IMR-90 (cell line): ENCODE measurements at regions not wholly inside any gene's neighbourhood (a gene's known extent, or its start where the extent isn't known, plus 50 kb on each side); places are given as distances from the start of the nearest gene placed in this dataset.

Experiments used
- ATAC-seq: fragments of 200-7000 bp; cut with Tn5 transposase; 2 replicates; pipeline ENCODE4 v1.9.1; 2020; ENCODE audit warnings: low read depth, mild to moderate bottlenecking, moderate library complexity
- BruUV-seq: library from RNA; stranded (reverse); fragments of 400-500 nt; replicated peaks from 2 replicates; lab custom pipeline; 2021; lab: Mats Ljungman, UMichigan
- CTCF ChIA-PET: fragments of 300-600 bp; formaldehyde crosslinking; extraction: SDS; loops from one replicate; lab custom pipeline; 2021; ENCODE audit warnings: antibody characterized with exemption; lab: Yijun Ruan, JAX
- POLR2A ChIA-PET: fragments of 300-600 bp; sonication (Branson Sonifier 250); formaldehyde crosslinking; loops from one replicate; lab custom pipeline; 2022; ENCODE audit warnings: antibody characterized with exemption; ENCODE audit not compliant: unreplicated experiment; lab: Charles Lee
- DNase-seq: peaks from one replicate; pipeline ENCODE4 v3.0.0; 2013
- H2AFZ ChIP-seq: replicated peaks from 2 replicates; pipeline ENCODE3; 2013; ENCODE audit warnings: low read length, mild to moderate bottlenecking; ENCODE audit not compliant: poor library complexity
- H2AK5ac ChIP-seq: 2 replicates; pipeline ENCODE4 v1.6.1; 2013; ENCODE audit warnings: low read depth, low read length, inconsistent platforms
- H2AK9ac ChIP-seq: replicated peaks from 2 replicates; pipeline ENCODE3; 2013; ENCODE audit warnings: mild to moderate bottlenecking, low read depth, low read length, moderate library complexity; ENCODE audit not compliant: poor library complexity
- H2BK120ac ChIP-seq: 2 replicates; pipeline ENCODE4 v1.6.1; 2013; ENCODE audit warnings: low read depth, low read length, inconsistent platforms
- H2BK15ac ChIP-seq: 3 replicates; pipeline ENCODE4 v1.6.1; 2013; ENCODE audit warnings: low read depth, low read length, inconsistent platforms
- H2BK20ac ChIP-seq: 2 replicates; pipeline ENCODE4 v1.6.1; 2013; ENCODE audit warnings: low read depth, mild to moderate bottlenecking, inconsistent platforms, low read length, moderate library complexity
- H2BK5ac ChIP-seq: 2 replicates; pipeline ENCODE4 v1.6.1; 2013; ENCODE audit warnings: mild to moderate bottlenecking, low read depth, low read length, inconsistent platforms; ENCODE audit not compliant: poor library complexity, severe bottlenecking
- H3K14ac ChIP-seq: replicated peaks from 2 replicates; pipeline ENCODE4 v1.6.1; 2013; ENCODE audit warnings: low read depth, low read length, inconsistent platforms
- H3K18ac ChIP-seq: 2 replicates; pipeline ENCODE4 v1.6.1; 2013; ENCODE audit warnings: low read depth, low read length, control low read depth
- H3K23ac ChIP-seq: 2 replicates; pipeline ENCODE4 v1.6.1; 2013; ENCODE audit warnings: low read depth, low read length, inconsistent platforms
- H3K27ac ChIP-seq: 2 replicates; pipeline ENCODE4 v1.5.1; 2013; ENCODE audit warnings: mild to moderate bottlenecking, control low read depth, low read length; ENCODE audit not compliant: insufficient read depth
- H3K27me3 ChIP-seq: 2 replicates; pipeline ENCODE4 v1.6.1; 2013; ENCODE audit warnings: low read length; ENCODE audit not compliant: control insufficient read depth, insufficient read depth
- H3K36me3 ChIP-seq: 2 replicates; pipeline ENCODE4 v1.6.1; 2013; ENCODE audit warnings: low read length, mixed read lengths; ENCODE audit not compliant: control insufficient read depth, insufficient read depth
- H3K4ac ChIP-seq: 2 replicates; pipeline ENCODE4 v1.6.1; 2013; ENCODE audit warnings: low read depth, low read length, inconsistent platforms
- H3K4me1 ChIP-seq: 2 replicates; pipeline ENCODE4 v1.6.1; 2013; ENCODE audit warnings: low read length, mixed read lengths; ENCODE audit not compliant: control insufficient read depth, insufficient read depth
- H3K4me2 ChIP-seq: 2 replicates; pipeline ENCODE4 v1.6.1; 2013; ENCODE audit warnings: low read depth, mild to moderate bottlenecking, control low read depth, low read length, moderate library complexity
- H3K4me3 ChIP-seq: 2 replicates; pipeline ENCODE4 v1.5.1; 2013; ENCODE audit warnings: low read depth, mild to moderate bottlenecking, control low read depth, low read length, moderate library complexity; ENCODE audit not compliant: insufficient read depth
- H3K56ac ChIP-seq: 2 replicates; pipeline ENCODE4 v1.6.1; 2013; ENCODE audit warnings: low read length, inconsistent platforms; ENCODE audit not compliant: insufficient read depth; ENCODE audit errors: extremely low read depth
- H3K79me1 ChIP-seq, 2 experiments: 2 replicates each; pipeline ENCODE4 v1.6.1; 2013; ENCODE audit warnings: low read length in 2 of 2, inconsistent platforms in 1 of 2, low read depth in 1 of 2
- H3K9ac ChIP-seq: 2 replicates; pipeline ENCODE4 v1.6.1; 2013; ENCODE audit warnings: low read depth, low read length, control low read depth
- H3K9me1 ChIP-seq: 2 replicates; pipeline ENCODE4 v1.6.1; 2013; ENCODE audit warnings: low read length, inconsistent platforms; ENCODE audit not compliant: insufficient read depth
- H3K9me3 ChIP-seq: 2 replicates; pipeline ENCODE4 v1.6.1; 2013; ENCODE audit warnings: low read length; ENCODE audit not compliant: control insufficient read depth, insufficient read depth
- H4K20me1 ChIP-seq: 2 replicates; pipeline ENCODE4 v1.6.1; 2013; ENCODE audit warnings: low read length, inconsistent platforms; ENCODE audit not compliant: insufficient read depth
- H4K5ac ChIP-seq: 2 replicates; pipeline ENCODE4 v1.6.1; 2013; ENCODE audit warnings: mild to moderate bottlenecking, low read depth, low read length, control low read depth
- H4K8ac ChIP-seq, 2 experiments: 2 replicates each; pipeline ENCODE4 v1.6.1; 2013; ENCODE audit warnings: low read depth in 2 of 2, low read length in 2 of 2, control low read depth in 1 of 2, inconsistent platforms in 1 of 2
- H4K91ac ChIP-seq: 2 replicates; pipeline ENCODE4 v1.6.1; 2013; ENCODE audit warnings: low read depth, low read length, inconsistent platforms; ENCODE audit not compliant: insufficient read depth
- BHLHE40 ChIP-seq: fragments of 150-350 bp; IDR thresholded peaks from 2 replicates; pipeline ENCODE4 v1.6.1; 2016; ENCODE audit warnings: mild to moderate bottlenecking, low read depth, low read length
- CEBPB ChIP-seq: IDR thresholded peaks from 2 replicates; pipeline ENCODE4 v1.6.1; 2012; ENCODE audit warnings: low read depth, low read length, improper control_type of control experiment
- CHD1 ChIP-seq: IDR thresholded peaks from 2 replicates; pipeline ENCODE4 v1.6.1; 2012; ENCODE audit warnings: low read depth, low read length, improper control_type of control experiment
- FOS ChIP-seq: fragments of 150-350 bp; IDR thresholded peaks from 2 replicates; pipeline ENCODE4 v1.6.1; 2016; ENCODE audit warnings: low read depth, low read length
- MAFK ChIP-seq: IDR thresholded peaks from 2 replicates; pipeline ENCODE4 v1.6.1; 2012; ENCODE audit warnings: low read depth, low read length, improper control_type of control experiment
- MAZ ChIP-seq: IDR thresholded peaks from 2 replicates; pipeline ENCODE4 v1.6.1; 2012; ENCODE audit warnings: low read depth, mild to moderate bottlenecking, low read length, improper control_type of control experiment, moderate library complexity, borderline replicate concordance
- MXI1 ChIP-seq: IDR thresholded peaks from 2 replicates; pipeline ENCODE4 v1.6.1; 2012; ENCODE audit warnings: low read depth, mild to moderate bottlenecking, low read length, moderate library complexity, borderline replicate concordance
- NFE2L2 ChIP-seq: fragments of 150-350 bp; IDR thresholded peaks from 2 replicates; pipeline ENCODE4 v1.6.1; 2016; ENCODE audit warnings: low read depth, mild to moderate bottlenecking, low read length
- POLR2A ChIP-seq: IDR thresholded peaks from 2 replicates; pipeline ENCODE4 v1.6.1; 2012; ENCODE audit warnings: mild to moderate bottlenecking, low read depth, low read length
- RCOR1 ChIP-seq: IDR thresholded peaks from 2 replicates; pipeline ENCODE4 v1.6.1; 2012; ENCODE audit warnings: mild to moderate bottlenecking, low read length, improper control_type of control experiment; ENCODE audit not compliant: insufficient replicate concordance
- SMC3 ChIP-seq: fragments of 150-350 bp; IDR thresholded peaks from 2 replicates; pipeline ENCODE4 v1.6.1; 2016; ENCODE audit warnings: low read depth, mild to moderate bottlenecking, antibody characterized with exemption, low read length, moderate library complexity
- WGBS, 2 experiments: methylation state at CpG; one replicate each; pipeline versions ENCODE4 v1.1.5 to v1.1.7; 2013; ENCODE audit warnings: missing lambda C conversion rate in 2 of 2; ENCODE audit not compliant: insufficient read length in 1 of 2; ENCODE audit errors: extremely low coverage in 2 of 2; 5-methylcytosine and 5-hydroxymethylcytosine counted together
- dilution Hi-C: fragments of 300-500 bp; cut with HindIII; formaldehyde crosslinking; loops from one replicate; pipeline ENCODE4 v1.14.3; 2018; ENCODE audit warnings: low sequenced_read_pairs; ENCODE audit not compliant: unreplicated experiment
- in situ Hi-C: fragments of 300-500 bp; cut with MboI; formaldehyde crosslinking; loops from 3 replicates; pipeline ENCODE4 v1.14.3; 2019; ENCODE audit warnings: low sequenced_read_pairs, inconsistent platforms, mixed read lengths
- intact Hi-C: fragments of 100-400 bp; cut with micrococcal nuclease; formaldehyde crosslinking; loops from 2 replicates; pipeline ENCODE4 v1.10.0; 2022
- TF ChIP-seq, protein P1 (sequence below): fragments of 150-350 bp; IDR thresholded peaks from 2 replicates; pipeline ENCODE4 v1.6.1; 2016; ENCODE audit warnings: low read depth, mild to moderate bottlenecking, low read length, moderate library complexity, borderline replicate concordance
- TF ChIP-seq, protein P2 (sequence below): conservative IDR thresholded peaks from 2 replicates; pipeline ENCODE4 v1.5.1; 2012; ENCODE audit warnings: mild to moderate bottlenecking, low read depth, low read length, improper control_type of control experiment
- TF ChIP-seq, protein P3 (sequence below): fragments of 150-350 bp; IDR thresholded peaks from 2 replicates; pipeline ENCODE4 v1.6.1; 2017; ENCODE audit warnings: mild to moderate bottlenecking, antibody characterized with exemption, low read length, low read depth

DNA sequence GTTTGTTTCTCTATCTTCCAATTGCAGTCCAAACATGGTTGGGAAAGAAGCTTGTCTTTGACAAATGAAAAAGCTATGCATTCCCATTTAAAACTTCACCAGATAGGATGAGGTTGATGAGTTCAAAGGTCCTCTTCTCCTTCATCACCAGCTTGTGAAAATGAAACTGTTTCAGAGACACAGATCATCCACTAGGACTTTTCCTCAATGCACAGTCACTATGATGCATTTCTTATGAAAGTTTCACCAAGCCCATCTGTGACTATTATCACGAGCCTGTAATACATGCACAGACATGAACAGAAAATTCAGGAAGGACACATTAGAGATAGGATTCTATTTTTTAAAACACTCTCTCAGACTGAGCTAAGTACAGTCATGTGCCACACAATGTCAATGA lies 644.4 kb downstream of the PLCL1 start:
- Histone ChIP-seq H2AK9ac (no peak overlapping the region), H2BK20ac (no peak overlapping the region), H4K91ac (no peak overlapping the region), H3K4ac (no peak overlapping the region), H3K9me3 (no peaks in the 10 kb centered on the region; the same call in 1 of the 2 replicates), H4K8ac (no peak overlapping the region), H3K4me3 (no peak overlapping the region), H3K23ac (no peak overlapping the region), H2BK5ac (no peak overlapping the region), H3K4me1 (no peaks in the 10 kb centered on the region), H4K20me1 (no peaks in the 10 kb centered on the region), H3K9ac (no peak overlapping the region), H3K56ac (no peak overlapping the region), H3K27me3 (no peaks in the 10 kb centered on the region), H3K4me2 (no peak overlapping the region), H4K5ac (no peak overlapping the region), H3K27ac (no peak overlapping the region), H2AK5ac (no peak overlapping the region), H3K79me1 (no peaks in the 10 kb centered on the region), H2BK15ac (no peak overlapping the region), H3K36me3 (no peaks in the 10 kb centered on the region), H2BK120ac (no peak overlapping the region), H2AFZ (no peak overlapping the region), H3K9me1 (no peaks in the 10 kb centered on the region), H3K14ac (no peak overlapping the region), H3K18ac (no peak overlapping the region)
- TF ChIP-seq POLR2A (no peak), CHD1 (no peak), MAFK (no peak), RCOR1 (no peak), FOS (no peak), BHLHE40 (no peak), MXI1 (no peak), NFE2L2 (no peak), MAZ (no peak), SMC3 (no peak), CEBPB (no peak)
- TF ChIP-seq, protein P1, sequence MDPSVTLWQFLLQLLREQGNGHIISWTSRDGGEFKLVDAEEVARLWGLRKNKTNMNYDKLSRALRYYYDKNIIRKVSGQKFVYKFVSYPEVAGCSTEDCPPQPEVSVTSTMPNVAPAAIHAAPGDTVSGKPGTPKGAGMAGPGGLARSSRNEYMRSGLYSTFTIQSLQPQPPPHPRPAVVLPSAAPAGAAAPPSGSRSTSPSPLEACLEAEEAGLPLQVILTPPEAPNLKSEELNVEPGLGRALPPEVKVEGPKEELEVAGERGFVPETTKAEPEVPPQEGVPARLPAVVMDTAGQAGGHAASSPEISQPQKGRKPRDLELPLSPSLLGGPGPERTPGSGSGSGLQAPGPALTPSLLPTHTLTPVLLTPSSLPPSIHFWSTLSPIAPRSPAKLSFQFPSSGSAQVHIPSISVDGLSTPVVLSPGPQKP: no peak
- TF ChIP-seq, protein P2, sequence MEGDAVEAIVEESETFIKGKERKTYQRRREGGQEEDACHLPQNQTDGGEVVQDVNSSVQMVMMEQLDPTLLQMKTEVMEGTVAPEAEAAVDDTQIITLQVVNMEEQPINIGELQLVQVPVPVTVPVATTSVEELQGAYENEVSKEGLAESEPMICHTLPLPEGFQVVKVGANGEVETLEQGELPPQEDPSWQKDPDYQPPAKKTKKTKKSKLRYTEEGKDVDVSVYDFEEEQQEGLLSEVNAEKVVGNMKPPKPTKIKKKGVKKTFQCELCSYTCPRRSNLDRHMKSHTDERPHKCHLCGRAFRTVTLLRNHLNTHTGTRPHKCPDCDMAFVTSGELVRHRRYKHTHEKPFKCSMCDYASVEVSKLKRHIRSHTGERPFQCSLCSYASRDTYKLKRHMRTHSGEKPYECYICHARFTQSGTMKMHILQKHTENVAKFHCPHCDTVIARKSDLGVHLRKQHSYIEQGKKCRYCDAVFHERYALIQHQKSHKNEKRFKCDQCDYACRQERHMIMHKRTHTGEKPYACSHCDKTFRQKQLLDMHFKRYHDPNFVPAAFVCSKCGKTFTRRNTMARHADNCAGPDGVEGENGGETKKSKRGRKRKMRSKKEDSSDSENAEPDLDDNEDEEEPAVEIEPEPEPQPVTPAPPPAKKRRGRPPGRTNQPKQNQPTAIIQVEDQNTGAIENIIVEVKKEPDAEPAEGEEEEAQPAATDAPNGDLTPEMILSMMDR: no peak
- TF ChIP-seq, protein P3, sequence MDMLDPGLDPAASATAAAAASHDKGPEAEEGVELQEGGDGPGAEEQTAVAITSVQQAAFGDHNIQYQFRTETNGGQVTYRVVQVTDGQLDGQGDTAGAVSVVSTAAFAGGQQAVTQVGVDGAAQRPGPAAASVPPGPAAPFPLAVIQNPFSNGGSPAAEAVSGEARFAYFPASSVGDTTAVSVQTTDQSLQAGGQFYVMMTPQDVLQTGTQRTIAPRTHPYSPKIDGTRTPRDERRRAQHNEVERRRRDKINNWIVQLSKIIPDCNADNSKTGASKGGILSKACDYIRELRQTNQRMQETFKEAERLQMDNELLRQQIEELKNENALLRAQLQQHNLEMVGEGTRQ: no peak
- ChIA-PET POLR2A (no interaction called here), CTCF (no interaction called here)
- intact Hi-C loops (no loop called here), dilution Hi-C loops (no loop called here), in situ Hi-C loops (no loop called here)
- DNase-seq (no peak), ATAC-seq (no peak)
- WGBS, 2 experiments: no CpG with 5 or more reads among the region's 1 CpG
- BruUV-seq: no TSS peak
